ENCODE measurements at regions not wholly inside any gene's neighbourhood (a gene's known extent, or its start where the extent isn't known, plus 50 kb on each side); places are given as distances from the start of the nearest gene placed in this dataset.
"Not testable (repeated sequence)": the region's sequence is repeated elsewhere in the genome, so short reads cannot be mapped to it uniquely, and the experiment has no call there.

DNA sequence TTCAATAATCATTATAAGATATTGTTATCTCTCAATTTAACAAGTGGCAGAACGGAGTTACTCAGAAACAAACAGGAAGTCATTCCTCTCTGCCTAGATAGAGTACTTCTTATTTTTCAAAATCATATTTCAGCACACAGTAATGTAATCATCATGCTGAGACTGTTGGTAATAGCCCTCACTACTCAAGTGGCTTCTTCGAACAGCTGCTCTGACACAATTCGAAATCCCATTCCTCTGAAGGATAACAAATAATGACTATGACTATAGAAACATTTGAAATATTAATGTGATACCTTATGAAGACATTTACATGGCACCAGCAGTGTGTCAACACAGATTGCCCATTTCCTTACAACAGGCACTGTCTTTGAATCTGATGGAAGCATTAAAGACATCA lies 1249.8 kb downstream of the NSUN3 start:
- DNase-seq, result no peak

DNA sequence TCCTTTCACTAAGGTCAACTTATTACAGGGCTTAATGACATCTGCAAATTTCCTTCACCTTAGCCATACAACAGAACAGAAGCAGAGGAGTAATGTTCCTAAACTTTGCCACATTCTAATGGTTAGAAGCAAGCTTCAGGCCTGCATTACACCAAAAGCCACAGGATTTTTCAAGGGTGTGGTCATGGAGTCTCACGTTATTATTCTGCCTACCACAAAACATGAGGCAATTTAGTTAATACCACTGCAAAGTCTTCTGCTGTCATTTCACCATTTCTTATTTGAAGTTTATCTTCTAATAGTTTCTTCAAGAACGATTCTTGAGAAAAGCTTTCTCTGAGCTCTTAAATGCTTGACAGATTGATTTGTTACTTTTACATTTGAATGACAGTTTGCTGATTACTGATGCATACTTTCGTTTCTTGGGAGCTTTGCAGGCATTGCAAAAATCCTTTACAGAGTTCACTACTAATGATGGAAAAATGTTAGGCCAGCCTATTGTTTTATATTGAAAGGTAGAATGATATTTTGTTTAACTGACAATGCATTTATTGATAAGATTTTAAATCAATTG lies 1257.1 kb downstream of the NSUN3 start:
- no peak for DNase-seq

GRCh38 chr3:95327478-95327877 lies 1264.6 kb downstream of the NSUN3 start:
- DNase-seq, result no peak

- DNase-seq, result no peak
Observed at GRCh38 chr3:95333826-95334225, 1271.0 kb downstream of the NSUN3 start.

- DNase-seq, result no peak
Observed at GRCh38 chr3:95334461-95334860, 1271.6 kb downstream of the NSUN3 start.

GRCh38 chr3:95335517-95335916 lies 1272.7 kb downstream of the NSUN3 start:
- DNase-seq, result no peak

DNA sequence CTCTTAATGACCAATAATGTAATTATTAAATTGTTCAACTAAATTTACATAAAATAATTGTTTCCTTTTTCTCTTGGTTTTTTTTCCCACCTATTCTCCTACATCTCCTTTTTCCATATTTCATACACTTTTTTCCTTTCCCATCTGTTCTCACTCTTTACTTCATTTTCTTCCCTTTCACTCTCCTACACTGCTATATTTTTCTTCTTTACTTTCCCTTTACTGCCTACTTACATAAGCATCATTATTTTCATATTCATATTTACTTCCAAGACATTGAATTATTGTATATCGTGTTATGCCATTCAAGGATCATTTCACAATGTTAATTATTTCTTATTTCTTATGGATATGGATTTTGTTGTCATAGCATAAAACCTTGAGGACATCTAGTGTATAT lies 1275.6 kb downstream of the NSUN3 start:
- no peak for DNase-seq

GRCh38 chr3:95341314-95341713 lies 1278.5 kb downstream of the NSUN3 start:
- DNase-seq, result no peak

DNA sequence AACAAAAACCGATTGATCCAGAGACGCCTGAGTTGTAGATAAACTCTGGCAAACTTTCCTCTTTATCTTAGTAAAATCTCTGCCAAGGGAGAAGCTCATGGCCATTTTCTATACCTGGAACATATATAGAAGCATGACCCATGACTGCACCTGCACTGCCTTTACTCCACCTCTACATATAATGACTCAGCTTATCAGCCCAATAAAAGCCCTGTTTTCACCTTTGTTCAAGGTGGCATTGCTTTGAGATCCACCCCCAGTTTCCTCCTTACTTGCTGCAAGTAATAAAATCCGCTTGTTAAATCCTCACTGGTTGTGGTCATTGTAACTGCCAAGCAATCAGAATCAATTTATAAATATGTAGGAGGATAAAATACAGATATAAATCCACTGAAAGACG lies 1280.4 kb downstream of the NSUN3 start:
- no peak for DNase-seq

DNA sequence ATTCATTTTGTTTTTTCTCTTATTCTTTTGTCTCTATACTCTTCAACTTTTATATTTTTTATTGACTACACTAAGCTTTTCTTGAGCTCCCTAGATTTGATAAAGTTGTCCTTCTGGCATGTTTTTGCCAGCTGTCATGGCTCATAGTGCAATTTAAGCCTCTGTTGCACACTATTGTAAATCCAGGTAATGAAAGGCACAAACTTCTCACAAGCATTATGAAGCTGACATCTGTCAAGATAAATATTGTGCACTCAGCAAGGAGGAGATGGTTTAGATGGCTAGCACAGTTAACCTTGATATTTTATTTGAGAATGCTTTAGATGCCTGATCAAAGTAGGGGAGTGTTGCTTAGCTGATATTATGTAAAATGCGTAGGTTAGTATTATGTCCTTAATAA lies 1280.9 kb downstream of the NSUN3 start:
- DNase-seq, result no peak

- not testable (repeated sequence) for DNase-seq
Observed at GRCh38 chr3:95347936-95348335, 1285.1 kb downstream of the NSUN3 start.

DNA sequence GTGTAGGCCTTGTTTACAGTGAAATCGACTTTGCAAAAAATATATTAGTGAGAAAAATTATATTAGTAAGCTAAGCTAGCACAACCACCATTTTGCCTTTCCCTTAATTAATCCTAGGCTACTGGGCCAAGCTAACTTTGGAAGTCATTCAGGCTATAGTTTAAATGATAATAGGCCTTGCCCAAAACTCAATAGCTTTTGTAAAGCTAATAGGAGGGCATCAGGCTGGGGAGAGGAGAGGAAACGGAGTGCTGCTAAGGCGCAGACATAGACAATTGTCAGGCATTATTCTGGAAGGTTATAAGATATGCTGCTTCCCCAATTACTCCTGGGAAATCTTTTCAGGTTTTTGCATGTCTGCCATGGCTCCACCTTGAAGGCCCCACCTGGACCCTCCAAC lies 1286.0 kb downstream of the NSUN3 start:
- no peak for DNase-seq

- no peak for DNase-seq
Observed at GRCh38 chr3:95350049-95350448, 1287.2 kb downstream of the NSUN3 start.

GRCh38 chr3:95351158-95351557 lies 1288.3 kb downstream of the NSUN3 start:
- no peak for DNase-seq

GRCh38 chr3:95352471-95352870 lies 1289.6 kb downstream of the NSUN3 start:
- no peak for DNase-seq

GRCh38 chr3:95354489-95354888 lies 1291.6 kb downstream of the NSUN3 start:
- no peak for DNase-seq

- DNase-seq, result no peak
Observed at GRCh38 chr3:95356764-95357501, 1294.1 kb downstream of the NSUN3 start.

- DNase-seq, result no peak
Observed at GRCh38 chr3:95387242-95388021, 1324.6 kb downstream of the NSUN3 start.

- DNase-seq, result no peak
Observed at GRCh38 chr3:95389725-95390313, 1327.0 kb downstream of the NSUN3 start.

- no peak for DNase-seq
Observed at GRCh38 chr3:95394286-95394685, 1331.4 kb downstream of the NSUN3 start.

- no peak for DNase-seq
Observed at GRCh38 chr3:95399585-95399984, 1336.7 kb downstream of the NSUN3 start.

DNA sequence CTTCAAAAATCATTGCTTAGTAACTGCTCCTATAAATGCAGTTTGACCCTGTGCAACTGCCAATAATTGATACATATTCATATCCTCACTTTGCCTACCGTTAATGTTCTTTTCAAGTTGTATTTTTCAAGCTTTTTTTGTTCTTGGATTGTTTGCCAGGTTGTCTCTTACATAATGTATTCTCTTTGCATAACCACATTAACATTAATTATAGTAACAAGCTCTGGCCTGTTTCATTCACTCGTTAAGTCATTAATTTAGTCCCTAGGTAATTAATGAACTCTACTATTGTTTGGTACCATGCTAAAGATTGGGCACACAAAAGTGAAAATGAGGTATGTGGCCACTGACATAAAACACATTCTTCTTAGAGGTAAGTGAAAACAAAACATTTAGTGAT lies 1338.8 kb downstream of the NSUN3 start:
- DNase-seq, result no peak

GRCh38 chr3:95407709-95408463 lies 1345.0 kb downstream of the NSUN3 start:
- DNase-seq, result no peak
